ENCODE measurements at regions not wholly inside any gene's neighbourhood (a gene's known extent, or its start where the extent isn't known, plus 50 kb on each side); places are given as distances from the start of the nearest gene placed in this dataset.

DNA sequence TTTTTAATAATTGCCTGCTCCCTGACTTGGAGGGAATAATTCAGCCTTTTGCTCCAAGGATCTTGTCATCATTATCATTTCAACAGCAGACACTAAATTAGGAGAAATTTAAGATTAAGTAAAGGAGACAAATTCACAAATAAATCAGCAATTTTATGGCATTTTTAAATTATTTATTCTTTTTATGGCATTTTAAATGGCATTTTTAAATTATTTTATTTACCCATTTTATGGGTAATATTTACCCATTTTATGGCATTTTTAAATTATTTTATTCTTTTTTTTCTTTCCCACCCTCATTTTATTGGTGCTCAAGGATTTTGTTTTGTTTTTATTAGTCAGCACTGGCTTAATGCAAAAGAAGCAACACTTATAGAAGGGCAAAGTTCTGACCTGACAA, 1201.0 kb upstream of the SORCS1 start:
- H3K4me1 ChIP-seq = no peaks in the 10 kb centered on the region
- H3K9me3 ChIP-seq = no peaks in the 10 kb centered on the region
- DNase-seq (no peak), ATAC-seq (ENCODE audit: low FRiP score in 2 of 2) (no peak)
- no peaks in the 10 kb centered on the region for H3K27me3 ChIP-seq
- H3K36me3 ChIP-seq = no peaks in the 10 kb centered on the region
- TF ChIP-seq POLR2AphosphoS5 (IDR thresholded peaks at IDR 0.05) = no peak
- TF ChIP-seq EP300 (IDR thresholded peaks at IDR 0.05) = no peak
- no peak for TF ChIP-seq POLR2A (IDR thresholded peaks at IDR 0.05)
- TF ChIP-seq, protein P1, sequence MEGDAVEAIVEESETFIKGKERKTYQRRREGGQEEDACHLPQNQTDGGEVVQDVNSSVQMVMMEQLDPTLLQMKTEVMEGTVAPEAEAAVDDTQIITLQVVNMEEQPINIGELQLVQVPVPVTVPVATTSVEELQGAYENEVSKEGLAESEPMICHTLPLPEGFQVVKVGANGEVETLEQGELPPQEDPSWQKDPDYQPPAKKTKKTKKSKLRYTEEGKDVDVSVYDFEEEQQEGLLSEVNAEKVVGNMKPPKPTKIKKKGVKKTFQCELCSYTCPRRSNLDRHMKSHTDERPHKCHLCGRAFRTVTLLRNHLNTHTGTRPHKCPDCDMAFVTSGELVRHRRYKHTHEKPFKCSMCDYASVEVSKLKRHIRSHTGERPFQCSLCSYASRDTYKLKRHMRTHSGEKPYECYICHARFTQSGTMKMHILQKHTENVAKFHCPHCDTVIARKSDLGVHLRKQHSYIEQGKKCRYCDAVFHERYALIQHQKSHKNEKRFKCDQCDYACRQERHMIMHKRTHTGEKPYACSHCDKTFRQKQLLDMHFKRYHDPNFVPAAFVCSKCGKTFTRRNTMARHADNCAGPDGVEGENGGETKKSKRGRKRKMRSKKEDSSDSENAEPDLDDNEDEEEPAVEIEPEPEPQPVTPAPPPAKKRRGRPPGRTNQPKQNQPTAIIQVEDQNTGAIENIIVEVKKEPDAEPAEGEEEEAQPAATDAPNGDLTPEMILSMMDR (IDR thresholded peaks at IDR 0.05) = no peak
- H3K4me3 ChIP-seq = no peak overlapping the region
- no peak overlapping the region for H3K27ac ChIP-seq

DNA sequence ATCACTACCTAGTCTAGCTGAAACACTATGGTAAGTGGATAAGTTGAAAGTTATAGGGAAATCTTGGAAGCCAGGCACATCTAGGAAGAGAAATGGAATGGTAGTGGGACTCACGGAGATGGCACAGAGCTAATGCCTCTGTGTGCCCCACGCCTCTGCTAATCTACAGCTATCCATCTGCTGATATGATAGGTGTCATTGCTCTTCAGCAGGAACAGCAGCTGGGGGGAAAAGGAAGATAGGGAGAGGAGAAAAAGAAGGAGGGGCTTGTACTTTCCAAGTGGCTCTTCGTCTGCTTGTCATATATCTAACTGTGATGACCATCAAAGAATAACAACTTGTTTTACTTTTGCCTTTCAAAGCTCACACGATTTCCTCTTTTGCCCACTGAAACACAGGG, 1199.1 kb upstream of the SORCS1 start:
- no peak for DNase-seq
- H3K27ac ChIP-seq = no peak overlapping the region
- TF ChIP-seq POLR2A (IDR thresholded peaks at IDR 0.05) (no peak), EP300 (IDR thresholded peaks at IDR 0.05) (no peak), POLR2AphosphoS5 (IDR thresholded peaks at IDR 0.05) (no peak)
- TF ChIP-seq, protein P1 (IDR thresholded peaks at IDR 0.05) = no peak
- WGBS, 2 donors = 63 to 66% methylated on average over 4 of the region's 4 CpGs
- H3K9me3 ChIP-seq = no peaks in the 10 kb centered on the region
- H3K4me3 ChIP-seq = no peak overlapping the region
- H3K36me3 ChIP-seq = no peaks in the 10 kb centered on the region
- no peak for ATAC-seq (ENCODE audit: low FRiP score in 2 of 2)
- no peaks in the 10 kb centered on the region for H3K4me1 ChIP-seq
- H3K27me3 ChIP-seq = no peaks in the 10 kb centered on the region

DNA sequence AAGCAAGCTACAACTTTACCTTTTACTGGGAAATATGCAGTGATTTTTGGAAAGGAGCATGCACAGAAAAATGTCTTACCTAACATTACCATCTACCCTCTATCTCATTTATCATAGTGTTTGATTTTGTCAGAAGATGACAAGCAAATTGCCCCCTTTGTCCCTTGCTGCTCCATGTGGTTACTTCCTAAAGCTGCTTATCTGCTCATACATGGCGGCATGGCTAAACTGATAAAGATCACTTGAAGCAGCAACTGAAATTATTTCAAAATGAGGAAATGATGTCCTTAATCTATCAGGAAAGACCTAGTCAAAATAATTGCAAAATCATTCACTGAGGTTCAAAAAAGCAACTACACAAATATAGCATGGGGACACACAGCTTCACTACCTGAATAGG, 1198.5 kb upstream of the SORCS1 start:
- Histone ChIP-seq H3K36me3 (no peaks in the 10 kb centered on the region), H3K4me1 (no peaks in the 10 kb centered on the region), H3K27ac (no peak overlapping the region), H3K9me3 (no peaks in the 10 kb centered on the region), H3K27me3 (no peaks in the 10 kb centered on the region), H3K4me3 (no peak overlapping the region)
- TF ChIP-seq EP300 (IDR thresholded peaks at IDR 0.05) = no peak
- TF ChIP-seq, protein P1 (IDR thresholded peaks at IDR 0.05) = no peak
- 72 to 80% methylated on average over 1 of the region's 1 CpG for WGBS, 2 donors
- DNase-seq (no peak), ATAC-seq (ENCODE audit: low FRiP score in 2 of 2) (no peak)

DNA sequence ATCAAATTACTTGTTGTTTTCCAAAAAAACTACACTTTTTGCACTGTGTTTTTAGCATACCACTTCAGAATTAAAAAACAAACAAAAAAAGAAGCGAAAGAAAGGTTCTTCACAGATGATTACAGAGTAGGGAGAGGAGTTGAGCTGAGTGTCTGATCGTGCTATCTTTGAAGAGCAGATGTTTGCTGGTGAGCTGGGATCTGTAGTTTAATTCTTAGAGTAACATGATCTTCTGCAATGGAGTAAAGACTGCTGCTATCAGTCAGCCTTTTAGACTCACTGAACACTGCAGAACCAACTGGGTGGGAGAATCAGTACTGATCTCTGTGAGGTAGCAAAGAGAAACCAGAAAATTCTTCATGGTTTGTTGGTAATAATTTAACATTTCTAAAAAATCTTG, 1197.8 kb upstream of the SORCS1 start:
- no peaks in the 10 kb centered on the region for H3K9me3 ChIP-seq
- 50 to 55% methylated on average over 2 of the region's 2 CpGs for WGBS, 2 donors
- H3K36me3 ChIP-seq = no peaks in the 10 kb centered on the region
- H3K27me3 ChIP-seq = no peaks in the 10 kb centered on the region
- no peak for DNase-seq
- H3K4me1 ChIP-seq = no peaks in the 10 kb centered on the region
- ATAC-seq (ENCODE audit: low FRiP score in 2 of 2) = no peak
- no peak overlapping the region for H3K4me3 ChIP-seq
- TF ChIP-seq, protein P1 (IDR thresholded peaks at IDR 0.05) = no peak
- TF ChIP-seq POLR2A (IDR thresholded peaks at IDR 0.05) (no peak), EP300 (IDR thresholded peaks at IDR 0.05) (no peak), POLR2AphosphoS5 (IDR thresholded peaks at IDR 0.05) (no peak)
- no peak overlapping the region for H3K27ac ChIP-seq

DNA sequence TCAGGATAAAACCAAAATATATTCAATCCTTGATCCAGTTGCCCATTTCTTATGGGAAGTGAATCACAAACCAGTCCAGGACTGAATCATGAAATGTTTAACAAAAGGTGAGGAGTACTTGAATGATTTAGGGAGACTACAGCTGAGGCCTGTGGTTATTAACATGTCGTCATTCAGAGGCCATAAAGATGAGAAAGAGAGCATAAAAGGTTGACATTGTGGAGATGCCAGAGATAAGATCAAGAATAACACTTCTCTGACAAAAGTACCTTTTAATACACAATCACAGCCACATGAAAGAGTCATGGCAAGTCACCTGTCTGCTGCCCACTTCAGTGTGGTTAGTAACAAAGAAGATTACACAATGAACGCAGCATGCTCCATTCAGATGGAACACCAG, 1195.7 kb upstream of the SORCS1 start:
- Histone ChIP-seq H3K4me1 (no peaks in the 10 kb centered on the region), H3K9me3 (no peaks in the 10 kb centered on the region), H3K27me3 (no peaks in the 10 kb centered on the region), H3K36me3 (no peaks in the 10 kb centered on the region), H3K4me3 (no peak overlapping the region), H3K27ac (no peak overlapping the region)
- DNase-seq (no peak), ATAC-seq (ENCODE audit: low FRiP score in 2 of 2) (no peak)
- TF ChIP-seq POLR2A (IDR thresholded peaks at IDR 0.05) = no peak
- TF ChIP-seq EP300 (IDR thresholded peaks at IDR 0.05) = no peak
- TF ChIP-seq, protein P1 (IDR thresholded peaks at IDR 0.05) = no peak
- no peak for TF ChIP-seq POLR2AphosphoS5 (IDR thresholded peaks at IDR 0.05)
- 48 to 61% methylated on average over 2 of the region's 2 CpGs for WGBS, 2 donors

Data from upper lobe of left lung (tissue), 6 donors.